ENCODE measurements at regions not wholly inside any gene's neighbourhood (a gene's known extent, or its start where the extent isn't known, plus 50 kb on each side); places are given as distances from the start of the nearest gene placed in this dataset.

DNA sequence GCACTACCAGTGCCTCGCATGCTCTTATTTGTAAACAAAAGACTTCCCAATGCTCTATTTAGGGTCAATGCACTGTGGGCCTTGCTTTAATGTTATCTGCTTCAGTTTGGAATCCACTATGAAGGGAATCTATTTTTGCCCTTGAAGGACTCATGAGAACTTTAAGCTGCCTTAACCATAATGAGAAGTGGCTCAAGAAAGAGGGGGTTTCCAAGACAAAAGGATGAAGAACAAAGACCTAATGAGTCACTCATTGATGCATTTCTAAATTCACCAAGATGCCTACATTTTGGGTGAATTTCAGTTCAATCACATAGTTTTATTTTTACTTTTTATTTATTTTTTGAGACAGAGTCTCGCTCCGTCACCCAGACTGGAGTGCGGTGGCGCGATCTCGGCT, 228.2 kb downstream of the LY86 start:
- no peak for TF ChIP-seq CTCF (IDR thresholded peaks at IDR 0.05)
- TF ChIP-seq EZH2 (IDR thresholded peaks at IDR 0.05): no peak
- TF ChIP-seq EZH2phosphoT487 (IDR thresholded peaks at IDR 0.05): no peak

Data from neural progenitor cell (in vitro differentiated cells).